ENCODE measurements at regions not wholly inside any gene's neighbourhood (a gene's known extent, or its start where the extent isn't known, plus 50 kb on each side); places are given as distances from the start of the nearest gene placed in this dataset.
"Not testable (repeated sequence)": the region's sequence is repeated elsewhere in the genome, so short reads cannot be mapped to it uniquely, and the experiment has no call there.

- DNase-seq, result peak; percentile 83
Observed at GRCh38 chr21:28337315-28337714, 655.4 kb downstream of the LTN1 start.

- peak; percentile 78 for DNase-seq
Observed at GRCh38 chr21:28336314-28336713, 656.4 kb downstream of the LTN1 start.

GRCh38 chr21:28334407-28334806 lies 658.3 kb downstream of the LTN1 start:
- no peak for DNase-seq

- peak; percentile 61 for DNase-seq
Observed at GRCh38 chr21:28333578-28334075, 659.0 kb downstream of the LTN1 start.

GRCh38 chr21:28332796-28333195 lies 659.9 kb downstream of the LTN1 start:
- DNase-seq, result no peak

- no peak for DNase-seq
Observed at GRCh38 chr21:28325618-28326017, 667.1 kb downstream of the LTN1 start.

GRCh38 chr21:28324690-28325089 lies 668.0 kb downstream of the LTN1 start:
- no peak for DNase-seq

- no peak for DNase-seq
Observed at GRCh38 chr21:28317177-28317950, 675.3 kb downstream of the LTN1 start.

GRCh38 chr21:28311411-28312190 lies 681.1 kb downstream of the LTN1 start:
- no peak for DNase-seq

- no peak for DNase-seq
Observed at GRCh38 chr21:28310711-28311110, 682.0 kb downstream of the LTN1 start.

- no peak for DNase-seq
Observed at GRCh38 chr21:28310171-28310685, 682.4 kb downstream of the LTN1 start.

- DNase-seq, result no peak
Observed at GRCh38 chr21:28309596-28309995, 683.1 kb downstream of the LTN1 start.

GRCh38 chr21:28308516-28308915 lies 684.2 kb downstream of the LTN1 start:
- DNase-seq, result no peak

- no peak for DNase-seq
Observed at GRCh38 chr21:28299946-28300345, 692.7 kb downstream of the LTN1 start.

GRCh38 chr21:28298251-28298672 lies 694.4 kb downstream of the LTN1 start:
- peak; percentile 2 for DNase-seq

GRCh38 chr21:28294051-28294450 lies 698.6 kb downstream of the LTN1 start:
- peak; percentile 23 for DNase-seq

- peak; percentile 92 for DNase-seq
Observed at GRCh38 chr21:28283641-28284490, 708.8 kb downstream of the LTN1 start.

GRCh38 chr21:28282833-28283232 lies 709.8 kb downstream of the LTN1 start:
- DNase-seq, result no peak

GRCh38 chr21:28281357-28281756 lies 711.3 kb downstream of the LTN1 start:
- DNase-seq, result not testable (repeated sequence)

GRCh38 chr21:28280611-28281010 lies 712.1 kb downstream of the LTN1 start:
- no peak for DNase-seq

- no peak for DNase-seq
Observed at GRCh38 chr21:28277324-28277723, 715.4 kb downstream of the LTN1 start.

- peak; percentile 33 for DNase-seq
Observed at GRCh38 chr21:28272272-28272992, 720.2 kb downstream of the LTN1 start.
